HL-60/S4 treated with phorbol 12-myristate 13-acetate at 8.2 ng/mL for 4 days and 3 days (cell line): ENCODE measurements at regions not wholly inside any gene's neighbourhood (a gene's known extent, or its start where the extent isn't known, plus 50 kb on each side); places are given as distances from the start of the nearest gene placed in this dataset.

Experiments
- in situ Hi-C: fragments of 300-500 bp; cut with MboI; formaldehyde crosslinking; loops from 2 replicates; pipeline ENCODE4 v1.15.0; 2022; ENCODE audit warnings: low sequenced_read_pairs

GRCh38 chr9:82675102-82675501 lies 387.8 kb downstream of the RASEF start:
- in situ Hi-C loops = no loop called here

GRCh38 chr9:82675605-82676004 lies 387.3 kb downstream of the RASEF start:
- in situ Hi-C loops = no loop called here

GRCh38 chr9:82677086-82677485 lies 385.9 kb downstream of the RASEF start:
- in situ Hi-C loops = no loop called here

GRCh38 chr9:82679472-82679871 lies 383.5 kb downstream of the RASEF start:
- in situ Hi-C loops = no loop called here

- in situ Hi-C loops = no loop called here
These were observed 382.6 kb downstream of the RASEF start for GRCh38 chr9:82680179-82680935.

GRCh38 chr9:82681809-82682208 lies 381.1 kb downstream of the RASEF start:
- in situ Hi-C loops = no loop called here

GRCh38 chr9:82682431-82682830 lies 380.5 kb downstream of the RASEF start:
- in situ Hi-C loops = no loop called here

- in situ Hi-C loops = no loop called here
These were observed 367.2 kb downstream of the RASEF start for GRCh38 chr9:82695704-82696103.

GRCh38 chr9:82706786-82707185 lies 356.2 kb downstream of the RASEF start:
- in situ Hi-C loops = no loop called here

GRCh38 chr9:82716821-82717220 lies 346.1 kb downstream of the RASEF start:
- in situ Hi-C loops = no loop called here

GRCh38 chr9:82720515-82720914 lies 342.4 kb downstream of the RASEF start:
- in situ Hi-C loops = no loop called here

GRCh38 chr9:82721593-82721992 lies 341.3 kb downstream of the RASEF start:
- in situ Hi-C loops = no loop called here

- in situ Hi-C loops = no loop called here
These were observed 340.9 kb downstream of the RASEF start for GRCh38 chr9:82722051-82722450.

- in situ Hi-C loops = no loop called here
These were observed 340.4 kb downstream of the RASEF start for GRCh38 chr9:82722561-82722960.

GRCh38 chr9:82726424-82727276 lies 336.3 kb downstream of the RASEF start:
- in situ Hi-C loops = no loop called here

- in situ Hi-C loops = no loop called here
These were observed 333.8 kb downstream of the RASEF start for GRCh38 chr9:82729141-82729540.

GRCh38 chr9:82729991-82730589 lies 332.9 kb downstream of the RASEF start:
- in situ Hi-C loops = no loop called here

GRCh38 chr9:82732928-82733327 lies 330.0 kb downstream of the RASEF start:
- in situ Hi-C loops = no loop called here

- in situ Hi-C loops = no loop called here
These were observed 326.8 kb downstream of the RASEF start for GRCh38 chr9:82736126-82736525.

GRCh38 chr9:82736701-82737100 lies 326.2 kb downstream of the RASEF start:
- in situ Hi-C loops = no loop called here

GRCh38 chr9:82745919-82746318 lies 317.0 kb downstream of the RASEF start:
- in situ Hi-C loops = no loop called here

GRCh38 chr9:82750411-82750913 lies 312.5 kb downstream of the RASEF start:
- in situ Hi-C loops = no loop called here
